Esophagus squamous epithelium (tissue), 4 donors: ENCODE measurements at regions not wholly inside any gene's neighbourhood (a gene's known extent, or its start where the extent isn't known, plus 50 kb on each side); places are given as distances from the start of the nearest gene placed in this dataset.

Source experiments
- POLR2A ChIP-seq, 4 donors: fragments of 450-650 bp; IDR thresholded peaks; one replicate each; pipeline ENCODE4 v1.6.1; 2017; ENCODE audit warnings: antibody characterized with exemption in 4 of 4, mild to moderate bottlenecking in 4 of 4, moderate library complexity in 3 of 4
- TF ChIP-seq, protein P1 (sequence below), 6 experiments: fragments of 450-650 bp in 4 of 6; fragments of 200-600 bp in 2 of 6; sonication (generic) in 2 of 6; IDR thresholded peaks; one replicate each; pipeline ENCODE4 v1.5.1; 2016 to 2019; ENCODE audit warnings: antibody characterized with exemption in 6 of 6, mild to moderate bottlenecking in 4 of 6, moderate library complexity in 4 of 6

DNA sequence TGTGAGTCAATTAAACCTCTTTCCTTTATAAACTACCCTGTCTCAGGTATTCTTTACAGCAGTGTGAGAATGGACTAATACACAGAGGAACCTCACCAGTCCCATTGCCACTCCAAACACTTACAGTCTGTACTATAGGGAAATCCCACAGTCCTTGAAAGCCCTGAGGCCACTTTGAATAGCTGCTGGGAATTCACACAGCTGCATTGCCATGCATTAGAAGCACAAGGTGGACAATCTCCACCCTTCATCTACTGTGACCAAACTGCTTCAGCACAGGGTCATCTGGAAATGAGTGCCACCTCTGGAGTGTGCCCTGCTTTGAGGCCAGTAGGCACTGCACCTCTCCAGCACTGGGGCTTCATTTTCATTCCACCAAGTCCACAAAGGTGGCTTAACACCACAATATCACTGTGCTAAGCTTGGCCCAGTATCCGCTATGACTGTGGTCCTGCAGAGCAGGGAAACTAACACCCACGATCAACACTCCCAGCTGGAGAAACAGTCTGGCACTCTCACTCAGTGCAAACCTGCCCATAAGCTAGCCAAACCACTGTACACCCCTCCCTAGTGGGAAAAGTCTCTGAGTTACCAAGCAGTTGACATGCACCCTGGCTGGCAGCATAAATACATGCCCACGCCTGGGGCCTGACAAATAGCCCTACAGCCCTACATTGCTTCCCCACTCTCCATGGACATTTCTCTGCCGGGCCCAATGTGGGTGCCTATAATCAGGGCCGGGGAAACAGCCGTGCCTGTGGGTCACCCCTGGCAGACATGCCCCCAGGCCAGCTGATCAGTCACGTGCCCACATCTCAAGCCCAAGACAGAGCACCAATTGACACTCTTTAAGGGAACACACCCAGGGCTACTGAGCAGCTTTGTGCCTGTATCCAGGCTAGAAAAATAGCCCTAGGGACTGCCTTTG, 294.3 kb upstream of the MGAT4C start:
- TF ChIP-seq, protein P1, sequence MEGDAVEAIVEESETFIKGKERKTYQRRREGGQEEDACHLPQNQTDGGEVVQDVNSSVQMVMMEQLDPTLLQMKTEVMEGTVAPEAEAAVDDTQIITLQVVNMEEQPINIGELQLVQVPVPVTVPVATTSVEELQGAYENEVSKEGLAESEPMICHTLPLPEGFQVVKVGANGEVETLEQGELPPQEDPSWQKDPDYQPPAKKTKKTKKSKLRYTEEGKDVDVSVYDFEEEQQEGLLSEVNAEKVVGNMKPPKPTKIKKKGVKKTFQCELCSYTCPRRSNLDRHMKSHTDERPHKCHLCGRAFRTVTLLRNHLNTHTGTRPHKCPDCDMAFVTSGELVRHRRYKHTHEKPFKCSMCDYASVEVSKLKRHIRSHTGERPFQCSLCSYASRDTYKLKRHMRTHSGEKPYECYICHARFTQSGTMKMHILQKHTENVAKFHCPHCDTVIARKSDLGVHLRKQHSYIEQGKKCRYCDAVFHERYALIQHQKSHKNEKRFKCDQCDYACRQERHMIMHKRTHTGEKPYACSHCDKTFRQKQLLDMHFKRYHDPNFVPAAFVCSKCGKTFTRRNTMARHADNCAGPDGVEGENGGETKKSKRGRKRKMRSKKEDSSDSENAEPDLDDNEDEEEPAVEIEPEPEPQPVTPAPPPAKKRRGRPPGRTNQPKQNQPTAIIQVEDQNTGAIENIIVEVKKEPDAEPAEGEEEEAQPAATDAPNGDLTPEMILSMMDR (IDR thresholded peaks at IDR 0.05), result no peak
- no peak for TF ChIP-seq POLR2A (IDR thresholded peaks at IDR 0.05)
